CMK (cell line): ENCODE measurements at regions not wholly inside any gene's neighbourhood (a gene's known extent, or its start where the extent isn't known, plus 50 kb on each side); places are given as distances from the start of the nearest gene placed in this dataset.

Source experiments
- DNase-seq: peaks from one replicate; pipeline ENCODE4 v3.0.0-alpha.2; 2010; ENCODE audit warnings: low read depth

GRCh38 chr15:100820528-100820927, 59.1 kb upstream of the ALDH1A3 start:
- no peak for DNase-seq

GRCh38 chr15:100821327-100821726, 58.3 kb upstream of the ALDH1A3 start:
- DNase-seq = no peak

- DNase-seq = no peak
These were observed 55.4 kb upstream of the ALDH1A3 start for GRCh38 chr15:100824211-100824610.

DNA sequence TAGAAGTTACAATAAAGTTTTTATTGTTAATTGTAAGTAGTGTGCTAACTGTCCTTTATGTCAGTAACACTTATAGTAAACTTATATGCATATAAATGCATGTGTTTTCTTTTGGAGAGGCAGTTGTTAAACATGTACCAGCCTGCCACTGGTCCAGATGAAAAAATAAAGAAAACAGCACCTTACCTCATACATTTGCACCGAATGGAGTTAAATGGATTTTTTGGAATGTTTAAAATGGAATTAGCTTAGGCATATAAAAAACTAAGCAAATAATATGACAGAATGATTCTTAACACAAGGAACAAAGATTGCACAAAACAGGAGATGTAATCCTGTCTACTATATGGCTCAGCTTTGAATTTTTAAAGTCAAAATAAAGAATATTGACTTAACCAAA, 50.2 kb upstream of the ALDH1A3 start:
- no peak for DNase-seq
